HCT116 (cell line): ENCODE measurements at regions not wholly inside any gene's neighbourhood (a gene's known extent, or its start where the extent isn't known, plus 50 kb on each side); places are given as distances from the start of the nearest gene placed in this dataset.

Experiments used
- EZH2phosphoT487 ChIP-seq: fragments of 200-600 bp; IDR thresholded peaks from 2 replicates; pipeline ENCODE4 v1.6.1; 2018; ENCODE audit warnings: antibody characterized with exemption, borderline replicate concordance
- FOSL1 ChIP-seq: IDR thresholded peaks from 2 replicates; pipeline ENCODE4 v1.6.1; 2012; ENCODE audit warnings: low read depth
- POLR2A ChIP-seq: IDR thresholded peaks from 2 replicates; pipeline ENCODE4 v1.7.0; 2011; ENCODE audit warnings: borderline replicate concordance; ENCODE audit not compliant: insufficient read depth, insufficient read length; ENCODE audit errors: extremely low read depth
- TF ChIP-seq, protein P1 (sequence below), 3 experiments: fragments of 200-600 bp in 1 of 3; sonication (generic) in 1 of 3; IDR thresholded peaks in 2 of 3; conservative IDR thresholded peaks in 1 of 3; 2 replicates each; pipeline ENCODE4 v1.5.1; 2012 to 2017; ENCODE audit warnings: low read depth in 2 of 3, low read length in 2 of 3, antibody characterized with exemption in 1 of 3, borderline replicate concordance in 1 of 3, control low read depth in 1 of 3, mild to moderate bottlenecking in 1 of 3, mixed read lengths in 1 of 3, mixed run types in 1 of 3, moderate library complexity in 1 of 3; ENCODE audit not compliant: insufficient read depth in 1 of 3

DNA sequence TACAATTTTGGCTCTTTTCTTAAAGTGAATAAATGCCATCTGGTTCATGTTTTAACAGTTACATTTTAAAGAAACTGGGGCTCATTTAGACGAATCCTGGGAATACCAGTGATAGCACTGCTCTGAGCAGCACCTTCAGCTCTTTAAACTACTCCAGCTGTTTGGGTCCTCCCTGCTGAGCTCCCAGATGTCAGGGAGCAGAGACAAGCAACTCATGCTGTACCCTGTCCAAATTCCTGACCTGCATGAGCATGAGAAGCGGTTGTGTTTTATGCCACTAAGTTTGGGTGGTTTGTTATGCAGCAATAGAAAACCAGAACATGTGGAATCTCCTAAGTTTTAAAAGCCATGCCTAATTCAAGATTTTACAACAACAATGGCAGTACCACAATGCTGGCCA, 90.0 kb downstream of the FDX1 start:
- TF ChIP-seq POLR2A (no peak), FOSL1 (no peak), EZH2phosphoT487 (no peak)
- TF ChIP-seq, protein P1, sequence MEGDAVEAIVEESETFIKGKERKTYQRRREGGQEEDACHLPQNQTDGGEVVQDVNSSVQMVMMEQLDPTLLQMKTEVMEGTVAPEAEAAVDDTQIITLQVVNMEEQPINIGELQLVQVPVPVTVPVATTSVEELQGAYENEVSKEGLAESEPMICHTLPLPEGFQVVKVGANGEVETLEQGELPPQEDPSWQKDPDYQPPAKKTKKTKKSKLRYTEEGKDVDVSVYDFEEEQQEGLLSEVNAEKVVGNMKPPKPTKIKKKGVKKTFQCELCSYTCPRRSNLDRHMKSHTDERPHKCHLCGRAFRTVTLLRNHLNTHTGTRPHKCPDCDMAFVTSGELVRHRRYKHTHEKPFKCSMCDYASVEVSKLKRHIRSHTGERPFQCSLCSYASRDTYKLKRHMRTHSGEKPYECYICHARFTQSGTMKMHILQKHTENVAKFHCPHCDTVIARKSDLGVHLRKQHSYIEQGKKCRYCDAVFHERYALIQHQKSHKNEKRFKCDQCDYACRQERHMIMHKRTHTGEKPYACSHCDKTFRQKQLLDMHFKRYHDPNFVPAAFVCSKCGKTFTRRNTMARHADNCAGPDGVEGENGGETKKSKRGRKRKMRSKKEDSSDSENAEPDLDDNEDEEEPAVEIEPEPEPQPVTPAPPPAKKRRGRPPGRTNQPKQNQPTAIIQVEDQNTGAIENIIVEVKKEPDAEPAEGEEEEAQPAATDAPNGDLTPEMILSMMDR (IDR thresholded peaks at IDR 0.05 in 2 of 3, conservative IDR thresholded peaks at IDR 0.05 in 1 of 3; ENCODE audit: borderline replicate concordance in 1 of 3, insufficient read depth in 1 of 3, low read depth in 2 of 3, low read length in 2 of 3), result no peak
